VCaP (cell line): ENCODE measurements at regions not wholly inside any gene's neighbourhood (a gene's known extent, or its start where the extent isn't known, plus 50 kb on each side); places are given as distances from the start of the nearest gene placed in this dataset.

Experiments
- H3K27ac ChIP-seq: fragments of 450-650 bp; 2 replicates; pipeline ENCODE4 v1.5.1; 2017
- TF ChIP-seq, protein P1 (sequence below): fragments of 450-650 bp; conservative IDR thresholded peaks from 2 replicates; pipeline ENCODE4 v1.5.1; 2017; ENCODE audit warnings: mild to moderate bottlenecking, moderate library complexity

DNA sequence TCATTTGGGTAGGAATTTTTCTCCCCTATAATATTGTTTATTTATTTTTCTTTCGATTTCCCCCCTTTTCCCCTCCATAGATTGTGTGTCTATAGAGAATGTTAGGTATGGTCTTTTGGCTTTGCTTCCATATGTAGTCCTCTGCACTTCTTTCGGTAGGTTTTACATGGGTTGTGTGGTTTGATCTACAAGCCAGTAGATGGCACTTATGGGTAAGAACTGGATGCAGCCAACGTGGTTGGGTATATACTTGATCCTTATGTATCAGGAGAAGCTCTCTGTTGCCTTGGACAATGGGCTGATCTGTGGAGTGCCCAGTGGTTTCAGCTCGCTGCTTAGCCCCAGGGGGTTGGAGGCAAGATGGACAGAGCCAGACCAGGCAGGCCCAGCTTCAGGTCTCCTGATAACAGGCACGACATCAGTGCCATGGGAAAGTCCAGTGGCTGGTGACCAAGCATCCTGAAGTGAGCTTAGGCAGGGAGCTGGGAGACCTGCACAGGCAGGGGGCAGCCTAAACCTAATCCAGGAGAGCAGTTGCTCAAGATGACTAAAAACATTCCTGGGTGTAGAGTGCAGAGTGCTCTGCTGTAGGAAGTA is 488.3 kb downstream of the CCDC85A start:
- TF ChIP-seq, protein P1, sequence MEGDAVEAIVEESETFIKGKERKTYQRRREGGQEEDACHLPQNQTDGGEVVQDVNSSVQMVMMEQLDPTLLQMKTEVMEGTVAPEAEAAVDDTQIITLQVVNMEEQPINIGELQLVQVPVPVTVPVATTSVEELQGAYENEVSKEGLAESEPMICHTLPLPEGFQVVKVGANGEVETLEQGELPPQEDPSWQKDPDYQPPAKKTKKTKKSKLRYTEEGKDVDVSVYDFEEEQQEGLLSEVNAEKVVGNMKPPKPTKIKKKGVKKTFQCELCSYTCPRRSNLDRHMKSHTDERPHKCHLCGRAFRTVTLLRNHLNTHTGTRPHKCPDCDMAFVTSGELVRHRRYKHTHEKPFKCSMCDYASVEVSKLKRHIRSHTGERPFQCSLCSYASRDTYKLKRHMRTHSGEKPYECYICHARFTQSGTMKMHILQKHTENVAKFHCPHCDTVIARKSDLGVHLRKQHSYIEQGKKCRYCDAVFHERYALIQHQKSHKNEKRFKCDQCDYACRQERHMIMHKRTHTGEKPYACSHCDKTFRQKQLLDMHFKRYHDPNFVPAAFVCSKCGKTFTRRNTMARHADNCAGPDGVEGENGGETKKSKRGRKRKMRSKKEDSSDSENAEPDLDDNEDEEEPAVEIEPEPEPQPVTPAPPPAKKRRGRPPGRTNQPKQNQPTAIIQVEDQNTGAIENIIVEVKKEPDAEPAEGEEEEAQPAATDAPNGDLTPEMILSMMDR = no peak

DNA sequence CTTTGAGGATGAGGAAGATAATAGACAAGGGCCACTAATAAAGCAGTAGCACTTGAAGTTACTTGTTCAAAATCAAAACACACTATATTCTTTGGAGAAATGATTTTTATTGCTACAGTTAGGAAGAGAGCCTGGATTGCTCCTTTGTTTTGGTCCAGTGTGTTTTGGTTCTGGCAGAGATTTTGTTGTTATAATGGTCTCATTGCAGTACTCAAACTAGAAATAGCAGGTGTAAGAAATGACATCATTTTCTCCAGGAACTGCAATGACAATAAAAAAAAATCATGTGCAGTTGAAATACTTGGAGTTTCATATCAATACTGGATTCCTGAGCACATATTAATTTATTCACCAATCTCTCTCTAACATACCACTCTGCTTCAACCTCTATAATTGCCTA is 490.3 kb downstream of the CCDC85A start:
- TF ChIP-seq, protein P1 = no peak
- H3K27ac ChIP-seq = no peak overlapping the region

More for the DNA sequence above, 488.3 kb downstream of the CCDC85A start:
- H3K27ac ChIP-seq = no peak overlapping the region

DNA sequence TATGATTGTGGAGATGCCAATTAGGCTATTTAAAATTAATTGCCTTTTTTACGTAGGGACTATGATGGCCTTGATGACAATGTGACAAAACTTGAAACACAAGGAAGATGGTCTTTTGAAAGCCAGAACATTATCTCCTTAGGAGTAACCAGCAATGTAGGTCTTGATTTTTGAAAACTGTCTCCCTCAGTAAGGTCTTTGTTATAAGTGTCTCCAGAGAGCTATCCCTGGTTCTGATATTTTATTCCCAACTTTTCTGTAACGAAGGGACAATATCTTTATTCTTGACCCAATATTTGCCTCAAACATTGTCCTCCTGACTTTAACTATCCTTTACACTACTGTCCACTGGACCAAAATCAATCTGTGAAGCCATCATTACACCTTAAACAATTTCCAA is 493.2 kb downstream of the CCDC85A start:
- no peak overlapping the region for H3K27ac ChIP-seq
- TF ChIP-seq, protein P1 = no peak

DNA sequence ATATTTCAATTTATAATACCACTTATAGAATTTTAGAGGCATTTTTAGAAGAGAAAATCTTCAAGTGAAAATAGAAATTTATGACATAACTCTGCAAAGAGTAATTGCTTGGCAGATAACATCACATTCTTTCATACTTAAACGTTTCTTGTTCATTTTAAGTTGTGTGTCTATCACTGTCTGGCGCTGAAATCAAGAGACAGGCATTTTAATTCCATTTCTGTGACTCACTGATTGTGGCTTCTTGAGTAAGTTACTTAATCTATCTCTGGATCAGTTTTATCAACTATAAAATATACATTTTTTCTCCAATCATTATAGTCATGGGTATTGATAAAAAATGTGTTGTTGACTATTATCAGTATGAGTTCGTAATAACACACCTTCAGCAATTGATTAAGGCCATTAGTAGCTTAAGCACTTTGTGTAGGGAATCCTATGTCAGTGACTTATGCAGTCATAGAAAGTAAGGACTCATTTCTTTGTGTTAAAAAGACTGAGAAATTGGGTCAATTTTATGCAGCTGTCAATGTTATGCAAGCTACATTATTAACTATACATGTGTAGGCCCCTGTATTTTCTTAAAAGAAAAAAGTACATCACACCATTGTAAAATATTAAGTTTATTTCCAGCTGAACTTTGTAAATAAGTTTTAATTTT is 497.3 kb downstream of the CCDC85A start:
- TF ChIP-seq, protein P1 = no peak

DNA sequence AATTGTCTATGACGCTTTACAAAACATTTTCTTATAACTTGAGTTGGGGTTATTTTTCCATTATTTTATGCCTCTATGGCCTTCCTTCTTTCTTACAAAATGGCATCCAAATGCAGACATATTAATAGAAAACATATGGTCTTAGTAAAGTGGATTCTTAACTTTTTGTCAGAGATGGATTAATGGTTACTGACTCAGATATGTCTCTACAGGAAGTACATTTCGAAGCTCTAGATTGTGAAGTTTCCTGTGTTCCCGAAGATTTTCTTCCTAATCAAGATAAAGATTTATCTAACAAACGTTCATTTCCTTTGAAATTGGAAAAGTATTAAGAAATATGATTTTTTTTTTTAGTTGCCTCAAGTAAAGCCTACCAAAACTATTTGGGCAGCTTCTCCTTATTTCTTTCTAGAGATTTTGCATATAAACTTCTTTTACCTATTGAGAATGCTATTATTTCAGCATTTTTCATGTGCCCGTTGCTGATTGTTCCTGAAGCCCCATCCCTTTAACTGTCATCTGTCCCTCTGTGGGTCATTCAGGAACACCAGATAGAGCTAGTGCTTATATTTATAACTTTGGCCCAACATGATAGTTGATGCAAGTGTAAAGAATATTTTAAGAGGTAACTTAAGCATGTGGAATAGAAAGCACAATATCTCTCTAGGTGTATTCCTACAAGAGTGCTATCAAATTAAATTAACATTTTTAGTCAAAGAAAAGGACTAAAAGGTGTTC is 498.0 kb downstream of the CCDC85A start:
- no peak overlapping the region for H3K27ac ChIP-seq
- TF ChIP-seq, protein P1 = no peak

More for the DNA sequence above, 497.3 kb downstream of the CCDC85A start:
- H3K27ac ChIP-seq = no peak overlapping the region

DNA sequence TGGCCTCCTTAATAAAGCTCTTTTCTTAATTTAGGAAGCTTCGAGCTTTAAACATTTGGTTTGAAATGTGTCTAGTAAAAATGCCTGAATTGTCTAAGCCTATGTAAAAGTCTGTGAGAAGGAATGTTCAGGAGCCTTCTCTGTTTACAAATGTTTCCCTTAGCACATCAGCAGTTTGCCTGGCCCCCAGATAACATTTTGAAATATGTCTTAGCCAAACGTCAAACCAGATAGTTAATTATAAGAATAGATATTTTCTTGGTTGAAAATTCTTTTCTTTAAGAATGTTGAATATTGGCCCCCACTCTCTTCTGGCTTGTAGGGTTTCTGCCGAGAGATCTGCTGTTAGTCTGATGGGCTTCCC is 498.6 kb downstream of the CCDC85A start:
- no peak overlapping the region for H3K27ac ChIP-seq
- TF ChIP-seq, protein P1 = no peak

DNA sequence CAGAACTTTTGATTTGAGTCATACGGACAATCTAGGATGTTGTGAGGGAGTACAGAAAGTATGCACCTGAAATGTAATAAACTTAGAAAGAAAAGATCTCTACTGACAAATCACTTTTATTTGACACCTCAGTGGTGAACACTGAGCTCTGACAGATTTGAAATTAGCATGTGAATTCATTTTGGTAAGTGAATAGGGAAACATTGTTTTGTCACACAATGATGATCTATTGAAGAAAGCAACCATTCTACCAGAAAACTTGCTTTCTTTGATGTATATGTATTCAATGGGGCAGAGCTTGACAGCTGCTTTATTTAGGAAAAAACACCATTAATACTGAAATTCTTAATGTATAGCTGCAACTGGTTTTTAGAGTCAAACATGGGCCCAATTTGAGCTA is 500.5 kb downstream of the CCDC85A start:
- H3K27ac ChIP-seq = no peak overlapping the region
- TF ChIP-seq, protein P1 = no peak
